ENCODE measurements at regions not wholly inside any gene's neighbourhood (a gene's known extent, or its start where the extent isn't known, plus 50 kb on each side); places are given as distances from the start of the nearest gene placed in this dataset.

- Histone ChIP-seq H3K27me3 (ENCODE audit: insufficient read depth, low read length) (no peaks in the 10 kb centered on the region), H3K4me2 (ENCODE audit: insufficient read depth, insufficient read length, low read length) (no peak overlapping the region), H3K9ac (ENCODE audit: extremely low read depth, insufficient read length, low read length) (no peak overlapping the region), H2BK20ac (ENCODE audit: low read depth, low read length, poor library complexity, severe bottlenecking) (no peak overlapping the region), H3K4me1 (ENCODE audit: insufficient read depth, low read length) (no peaks in the 10 kb centered on the region), H3K27ac (ENCODE audit: insufficient read length, low read depth, low read length) (no peak overlapping the region), H3K23me2 (ENCODE audit: insufficient read length, low read depth, low read length, poor library complexity, severe bottlenecking) (no peaks in the 10 kb centered on the region), H3K18ac (ENCODE audit: insufficient read length, low read depth, low read length) (no peak overlapping the region), H3K14ac (ENCODE audit: insufficient read depth, low read length) (no peak overlapping the region), H4K20me1 (ENCODE audit: control insufficient read depth, insufficient read depth, insufficient read length) (no peaks in the 10 kb centered on the region), H3K9me3 (ENCODE audit: control insufficient read depth, low read depth, low read length) (no peaks in the 10 kb centered on the region), H3K4ac (ENCODE audit: low read depth, low read length) (no peak overlapping the region), H3K23ac (ENCODE audit: insufficient read length, low read depth, low read length) (no peak overlapping the region), H4K91ac (ENCODE audit: insufficient read length, low read depth, low read length) (no peak overlapping the region), H3T11ph (ENCODE audit: low read length) (no peak overlapping the region), H4K8ac (replicated peaks; ENCODE audit: insufficient read length, low read depth, low read length) (no peak overlapping the region), H3K56ac (ENCODE audit: insufficient read length, low read depth, low read length) (no peak overlapping the region), H4K5ac (ENCODE audit: insufficient read length, low read depth, low read length) (no peak overlapping the region), H2BK15ac (ENCODE audit: low read depth, low read length) (no peak overlapping the region), H3K79me2 (ENCODE audit: insufficient read depth, low read length) (no peaks in the 10 kb centered on the region), H3K79me1 (ENCODE audit: insufficient read depth, low read depth, low read length, poor library complexity, severe bottlenecking) (no peaks in the 10 kb centered on the region), H2BK12ac (ENCODE audit: insufficient read length, low read depth, low read length) (no peak overlapping the region), H2AFZ (ENCODE audit: low read length) (no peak overlapping the region), H2AK5ac (ENCODE audit: insufficient read length, low read length) (no peak overlapping the region), H2BK5ac (ENCODE audit: insufficient read length, low read length) (no peak overlapping the region), H2BK120ac (ENCODE audit: low read depth, low read length, poor library complexity, severe bottlenecking) (no peak overlapping the region)
- no peak for DNase-seq
- TF ChIP-seq, protein P1, sequence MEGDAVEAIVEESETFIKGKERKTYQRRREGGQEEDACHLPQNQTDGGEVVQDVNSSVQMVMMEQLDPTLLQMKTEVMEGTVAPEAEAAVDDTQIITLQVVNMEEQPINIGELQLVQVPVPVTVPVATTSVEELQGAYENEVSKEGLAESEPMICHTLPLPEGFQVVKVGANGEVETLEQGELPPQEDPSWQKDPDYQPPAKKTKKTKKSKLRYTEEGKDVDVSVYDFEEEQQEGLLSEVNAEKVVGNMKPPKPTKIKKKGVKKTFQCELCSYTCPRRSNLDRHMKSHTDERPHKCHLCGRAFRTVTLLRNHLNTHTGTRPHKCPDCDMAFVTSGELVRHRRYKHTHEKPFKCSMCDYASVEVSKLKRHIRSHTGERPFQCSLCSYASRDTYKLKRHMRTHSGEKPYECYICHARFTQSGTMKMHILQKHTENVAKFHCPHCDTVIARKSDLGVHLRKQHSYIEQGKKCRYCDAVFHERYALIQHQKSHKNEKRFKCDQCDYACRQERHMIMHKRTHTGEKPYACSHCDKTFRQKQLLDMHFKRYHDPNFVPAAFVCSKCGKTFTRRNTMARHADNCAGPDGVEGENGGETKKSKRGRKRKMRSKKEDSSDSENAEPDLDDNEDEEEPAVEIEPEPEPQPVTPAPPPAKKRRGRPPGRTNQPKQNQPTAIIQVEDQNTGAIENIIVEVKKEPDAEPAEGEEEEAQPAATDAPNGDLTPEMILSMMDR (conservative IDR thresholded peaks at IDR 0.05), result no peak
- H3K27ac Mint-ChIP-seq, result no peak overlapping the region; a peak in 1 of 7 replicates
- H3K36me3 Mint-ChIP-seq (ENCODE audit: insufficient read depth in 1 of 3, low read depth in 3 of 3), result no peaks in the 10 kb centered on the region
- H3K9me3 Mint-ChIP-seq, result no peaks in the 10 kb centered on the region
- H3K27me3 Mint-ChIP-seq (ENCODE audit: low read depth), result no peaks in the 10 kb centered on the region
- no peak overlapping the region for H3K4me3 Mint-ChIP-seq
- H3K4me1 Mint-ChIP-seq, result peaks cover 8 to 10% of the 10 kb centered on the region in 2 experiments
These were observed 75.6 kb downstream of the COX18 start for GRCh38 chr4:72993876-72994275.

Measured in H9 (cell line).